ENCODE measurements at regions not wholly inside any gene's neighbourhood (a gene's known extent, or its start where the extent isn't known, plus 50 kb on each side); places are given as distances from the start of the nearest gene placed in this dataset.

GRCh38 chr11:134622458-134622857 is 210.4 kb upstream of the B3GAT1 start:
- TF ChIP-seq CTCF (IDR thresholded peaks at IDR 0.05): no peak
- TF ChIP-seq POLR2A (IDR thresholded peaks at IDR 0.05): no peak

Data from lower leg skin (tissue), 3 donors.